ENCODE measurements at regions not wholly inside any gene's neighbourhood (a gene's known extent, or its start where the extent isn't known, plus 50 kb on each side); places are given as distances from the start of the nearest gene placed in this dataset.
"Not testable (repeated sequence)": the region's sequence is repeated elsewhere in the genome, so short reads cannot be mapped to it uniquely, and the experiment has no call there.

- DNase-seq (ENCODE audit: low read depth in 2 of 2), result no peak
These were observed 642.0 kb upstream of the KCNMB2 start for GRCh38 chr3:177894081-177894728.

DNA sequence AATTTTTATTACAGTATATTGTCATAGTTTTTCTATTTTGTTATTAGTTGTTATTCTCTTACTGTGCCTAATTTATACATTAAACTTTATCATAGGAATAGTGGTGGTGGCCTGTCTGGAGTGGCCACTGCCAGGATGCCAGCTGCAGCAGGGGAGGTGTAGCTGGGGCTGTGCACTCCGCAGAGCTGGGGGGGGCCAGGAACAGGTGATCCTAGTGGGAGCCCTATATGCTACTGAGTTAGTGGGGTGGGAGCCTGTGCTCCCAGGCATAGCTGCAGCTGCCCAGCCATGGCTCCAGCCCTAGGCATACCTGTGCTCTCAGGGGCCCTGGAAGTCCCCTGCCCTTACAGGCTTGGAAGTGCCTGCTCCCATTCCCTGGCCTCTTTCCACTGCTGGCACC lies 638.1 kb upstream of the KCNMB2 start:
- no peak for DNase-seq (ENCODE audit: low read depth in 2 of 2)

- no peak for DNase-seq (ENCODE audit: low read depth in 2 of 2)
These were observed 636.8 kb upstream of the KCNMB2 start for GRCh38 chr3:177899275-177900067.

DNA sequence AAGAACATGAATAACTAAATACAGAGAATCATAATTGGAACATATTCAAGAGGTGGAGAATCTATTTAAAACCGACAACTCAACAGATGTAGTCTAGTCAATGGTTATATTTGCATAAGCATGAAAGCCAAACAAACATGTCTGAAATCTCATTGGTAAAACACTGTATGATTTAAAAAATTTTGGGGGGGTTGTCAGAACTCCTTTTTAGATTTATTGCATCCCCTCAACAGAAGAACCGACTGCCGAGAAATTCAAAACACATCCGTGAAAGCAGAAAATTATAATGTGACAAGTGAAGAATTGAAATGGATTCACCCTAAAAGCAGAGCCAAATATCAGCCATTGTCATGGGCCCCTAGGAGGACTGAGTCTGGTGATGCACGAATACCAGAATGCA lies 633.4 kb upstream of the KCNMB2 start:
- DNase-seq (ENCODE audit: low read depth in 2 of 2), result no peak

DNA sequence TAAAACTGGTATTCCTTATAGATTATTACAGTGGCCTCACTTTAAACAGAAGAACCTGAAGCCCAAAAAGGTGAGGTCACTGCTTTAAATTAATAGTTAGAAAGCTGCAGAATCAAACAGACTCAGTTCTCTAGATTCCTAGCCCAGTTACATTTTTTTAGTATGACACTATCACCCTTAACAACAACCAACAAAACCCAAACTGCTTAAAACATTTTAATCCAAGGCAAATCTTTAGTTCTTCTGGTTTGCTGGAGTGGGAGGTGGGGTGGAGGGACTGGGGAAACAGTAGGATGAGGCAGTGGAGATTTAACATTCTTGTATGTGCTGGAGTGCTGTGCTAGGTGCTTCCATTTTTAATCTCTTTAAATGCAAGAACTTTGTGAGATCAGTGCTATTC lies 631.6 kb upstream of the KCNMB2 start:
- peak; percentile 15 to 16 for DNase-seq (ENCODE audit: low read depth in 2 of 2)

GRCh38 chr3:177905173-177906125 lies 630.8 kb upstream of the KCNMB2 start:
- peak; percentile 91 to 94 for DNase-seq (ENCODE audit: low read depth in 2 of 2)

- DNase-seq (ENCODE audit: low read depth in 2 of 2), result peak; percentile 75
These were observed 630.1 kb upstream of the KCNMB2 start for GRCh38 chr3:177906126-177906511.

GRCh38 chr3:177906578-177907229 lies 629.5 kb upstream of the KCNMB2 start:
- DNase-seq (ENCODE audit: low read depth in 2 of 2), result peak; percentile 74 to 84

- DNase-seq (ENCODE audit: low read depth in 2 of 2), result not testable (repeated sequence)
These were observed 626.7 kb upstream of the KCNMB2 start for GRCh38 chr3:177909530-177909929.

GRCh38 chr3:177914224-177914623 lies 622.0 kb upstream of the KCNMB2 start:
- no peak for DNase-seq (ENCODE audit: low read depth in 2 of 2)

- no peak for DNase-seq (ENCODE audit: low read depth in 2 of 2)
These were observed 619.8 kb upstream of the KCNMB2 start for GRCh38 chr3:177916461-177916860.

GRCh38 chr3:177917234-177917861 lies 618.9 kb upstream of the KCNMB2 start:
- no peak for DNase-seq (ENCODE audit: low read depth in 2 of 2)

DNA sequence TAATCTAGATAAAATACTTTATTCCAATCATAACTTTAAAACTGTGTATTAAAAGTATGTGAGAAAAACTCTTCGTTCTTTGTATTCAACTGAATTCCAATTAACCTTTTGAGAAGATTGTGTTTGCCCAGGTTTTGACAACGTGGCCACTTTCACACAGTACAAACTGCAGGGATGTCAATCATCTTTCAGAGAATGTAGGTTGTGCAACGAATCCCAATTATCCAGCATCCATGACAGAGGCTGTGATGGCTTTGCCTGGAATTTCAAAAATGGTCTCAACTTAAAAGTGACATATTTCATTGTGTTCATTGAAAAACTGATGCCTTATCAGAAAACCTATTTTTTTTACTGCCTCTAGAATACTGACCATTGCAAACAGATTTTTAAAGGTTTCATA lies 615.1 kb upstream of the KCNMB2 start:
- DNase-seq (ENCODE audit: low read depth in 2 of 2), result no peak

DNA sequence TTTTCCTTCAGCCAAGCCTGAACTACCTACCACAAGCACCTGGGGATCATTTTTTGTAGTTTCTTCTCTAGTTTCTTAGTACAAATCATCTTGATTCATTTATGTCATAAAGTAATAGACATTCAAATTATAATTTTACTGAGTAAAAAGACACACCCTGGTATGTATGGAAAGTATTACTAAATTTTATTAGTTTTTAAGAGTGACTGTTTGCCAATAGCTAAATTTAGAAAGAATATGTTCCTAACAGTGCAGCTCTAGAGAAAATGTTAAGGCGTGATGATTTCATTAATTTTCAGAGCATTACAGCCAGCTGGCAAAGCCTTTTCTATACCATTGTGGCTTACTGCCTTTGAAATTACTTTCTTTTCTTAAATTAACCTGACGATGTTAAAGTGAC lies 612.0 kb upstream of the KCNMB2 start:
- no peak for DNase-seq (ENCODE audit: low read depth in 2 of 2)

GRCh38 chr3:177928172-177928873 lies 607.9 kb upstream of the KCNMB2 start:
- no peak for DNase-seq (ENCODE audit: low read depth in 2 of 2)

- no peak for DNase-seq (ENCODE audit: low read depth in 2 of 2)
These were observed 606.9 kb upstream of the KCNMB2 start for GRCh38 chr3:177929310-177929709.

DNA sequence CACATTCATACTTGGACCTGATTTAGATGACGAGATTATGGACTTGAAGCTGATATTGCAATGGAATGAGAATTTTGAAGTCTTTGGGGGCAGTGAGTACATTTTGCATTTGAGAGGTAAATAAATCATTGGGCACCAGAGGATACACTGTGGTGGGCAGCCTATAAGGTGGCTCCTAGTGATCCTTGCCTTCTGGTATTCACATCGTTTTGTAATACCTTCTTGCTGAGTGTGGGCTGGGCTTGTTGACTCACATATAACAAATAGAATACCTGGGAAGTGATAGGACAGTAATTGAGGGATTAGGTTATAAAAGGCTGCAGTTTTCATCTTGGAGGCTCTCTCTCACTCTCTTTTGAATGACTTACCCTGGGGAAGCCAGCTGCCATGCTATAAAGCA lies 605.5 kb upstream of the KCNMB2 start:
- no peak for DNase-seq (ENCODE audit: low read depth in 2 of 2)

- DNase-seq (ENCODE audit: low read depth in 2 of 2), result no peak
These were observed 604.9 kb upstream of the KCNMB2 start for GRCh38 chr3:177931346-177931745.

DNA sequence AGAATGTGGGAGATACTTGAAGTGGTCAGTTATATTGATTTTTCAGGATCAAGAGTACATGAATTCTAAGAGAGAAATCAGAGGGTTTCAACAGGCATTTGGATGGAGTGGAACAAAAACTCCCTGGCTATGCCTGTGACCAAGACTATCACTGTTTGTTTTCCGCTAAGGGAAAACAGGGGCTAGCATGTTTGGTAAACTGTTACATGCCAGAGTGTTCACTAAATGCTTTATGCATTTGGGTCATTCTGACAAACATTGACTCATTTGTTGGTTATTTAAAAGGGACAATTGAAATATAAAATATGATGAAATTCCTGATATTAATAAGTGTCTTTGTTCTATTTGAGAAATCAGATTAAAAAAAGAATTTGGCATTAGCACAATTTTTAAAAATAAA lies 603.9 kb upstream of the KCNMB2 start:
- no peak for DNase-seq (ENCODE audit: low read depth in 2 of 2)

Data from fibroblast of skin of left biceps (primary cell).